Sigmoid colon (tissue), 6 donors: ENCODE measurements at regions not wholly inside any gene's neighbourhood (a gene's known extent, or its start where the extent isn't known, plus 50 kb on each side); places are given as distances from the start of the nearest gene placed in this dataset.
"Not testable (repeated sequence)": the region's sequence is repeated elsewhere in the genome, so short reads cannot be mapped to it uniquely, and the experiment has no call there.

Source experiments
- DNase-seq: peaks from one replicate; pipeline ENCODE4 v3.0.0-alpha.2; 2019
- H3K27ac ChIP-seq, 4 donors: fragments of 200-600 bp; sonication (generic); one replicate each; pipeline ENCODE4 v1.5.1; 2016 to 2019; ENCODE audit warnings: mild to moderate bottlenecking in 1 of 4
- H3K27me3 ChIP-seq, 3 donors: fragments of 200-600 bp; sonication (generic); one replicate each; pipeline ENCODE4 v1.5.1; 2019; ENCODE audit warnings: mild to moderate bottlenecking in 1 of 3
- H3K36me3 ChIP-seq, 4 donors: fragments of 200-600 bp; sonication (generic); one replicate each; pipeline ENCODE4 v1.5.1; 2016 to 2019
- H3K4me1 ChIP-seq, 4 donors: fragments of 200-600 bp; sonication (generic); one replicate each; pipeline ENCODE4 v1.5.1; 2017 to 2019
- H3K4me3 ChIP-seq, 4 donors: fragments of 200-600 bp; sonication (generic); one replicate each; pipeline ENCODE4 v1.5.1; 2017 to 2019; ENCODE audit warnings: mild to moderate bottlenecking in 2 of 4, moderate library complexity in 1 of 4
- H3K9me3 ChIP-seq, 4 donors: fragments of 200-600 bp in 3 of 4; sonication (generic) in 3 of 4; one replicate each; pipeline versions ENCODE4 v1.5.1 to v1.6.1; 2013 to 2019
- CTCF ChIP-seq, 4 experiments: fragments of 450-650 bp in 3 of 4; fragments of 200-600 bp in 1 of 4; IDR thresholded peaks; one replicate each; pipeline ENCODE4 v1.5.1; 2016 to 2019; ENCODE audit warnings: antibody characterized with exemption in 4 of 4, mild to moderate bottlenecking in 3 of 4, moderate library complexity in 2 of 4
- EP300 ChIP-seq, 4 donors: sonication (generic); formaldehyde crosslinking; IDR thresholded peaks; one replicate each; pipeline ENCODE4 v1.6.1; 2017; ENCODE audit warnings: antibody characterized with exemption in 4 of 4
- POLR2A ChIP-seq, 2 donors: fragments of 450-650 bp; IDR thresholded peaks; one replicate each; pipeline ENCODE4 v1.6.1; 2016; ENCODE audit warnings: antibody characterized with exemption in 2 of 2, mild to moderate bottlenecking in 2 of 2, moderate library complexity in 2 of 2
- POLR2AphosphoS5 ChIP-seq, 4 donors: sonication (generic); formaldehyde crosslinking; IDR thresholded peaks; one replicate each; pipeline ENCODE4 v1.6.1; 2017; ENCODE audit warnings: antibody characterized with exemption in 4 of 4
- WGBS, 2 donors: extraction: QIAGEN DNeasy Blood & Tissue Kit; methylation state at CpG; one replicate each; pipeline ENCODE4 v1.1.7; 2013; 5-methylcytosine and 5-hydroxymethylcytosine counted together
- intact Hi-C: fragments of 100-400 bp; cut with DNase I; formaldehyde crosslinking; loops from one replicate; pipeline ENCODE4 v1.15.1; 2023
- donor health status: healthy with polysubstance abuse.
- donor health status: healthy.

GRCh38 chr12:88820012-88820411 is 239.7 kb upstream of the KITLG start:
- TF ChIP-seq EP300 (IDR thresholded peaks at IDR 0.05), result no peak
- no peak for TF ChIP-seq CTCF (IDR thresholded peaks at IDR 0.05)
- no peak for TF ChIP-seq POLR2A (IDR thresholded peaks at IDR 0.05)
- TF ChIP-seq POLR2AphosphoS5 (IDR thresholded peaks at IDR 0.05), result no peak
- intact Hi-C loops, result no loop called here
- Histone ChIP-seq H3K36me3 (no peaks in the 10 kb centered on the region), H3K4me3 (no peak overlapping the region), H3K4me1 (peaks cover 0 to 6% (median 0%) of the 10 kb centered on the region in 4 donors), H3K9me3 (no peaks in the 10 kb centered on the region), H3K27ac (no peak overlapping the region), H3K27me3 (no peaks in the 10 kb centered on the region)
- DNase-seq, result no peak
- 92 to 96% methylated on average over 1 of the region's 1 CpG for WGBS, 2 donors

GRCh38 chr12:88816201-88816600 is 235.9 kb upstream of the KITLG start:
- Histone ChIP-seq H3K27ac (no peak overlapping the region), H3K9me3 (no peaks in the 10 kb centered on the region), H3K4me1 (peaks cover 0 to 6% (median 0%) of the 10 kb centered on the region in 4 donors), H3K4me3 (no peak overlapping the region), H3K36me3 (no peaks in the 10 kb centered on the region), H3K27me3 (no peaks in the 10 kb centered on the region)
- intact Hi-C loops, result no loop called here
- no peak for TF ChIP-seq POLR2AphosphoS5 (IDR thresholded peaks at IDR 0.05)
- TF ChIP-seq POLR2A (IDR thresholded peaks at IDR 0.05), result no peak
- no peak for TF ChIP-seq CTCF (IDR thresholded peaks at IDR 0.05)
- DNase-seq, result no peak

- peaks cover 0 to 6% (median 0%) of the 10 kb centered on the region in 4 donors for H3K4me1 ChIP-seq
- WGBS, 2 donors, result 87 to 90% methylated on average over 5 of the region's 5 CpGs
- no peaks in the 10 kb centered on the region for H3K27me3 ChIP-seq
- no peak overlapping the region for H3K27ac ChIP-seq
- no peak overlapping the region for H3K4me3 ChIP-seq
- no peak for DNase-seq
- H3K36me3 ChIP-seq, result no peaks in the 10 kb centered on the region
- TF ChIP-seq CTCF (IDR thresholded peaks at IDR 0.05), result no peak
- TF ChIP-seq POLR2AphosphoS5 (IDR thresholded peaks at IDR 0.05), result no peak
- no peak for TF ChIP-seq EP300 (IDR thresholded peaks at IDR 0.05)
- no peak for TF ChIP-seq POLR2A (IDR thresholded peaks at IDR 0.05)
- intact Hi-C loops, result no loop called here
- H3K9me3 ChIP-seq, result no peaks in the 10 kb centered on the region
These were observed 234.5 kb upstream of the KITLG start for GRCh38 chr12:88814779-88815178.

- H3K27ac ChIP-seq, result no peak overlapping the region
- H3K27me3 ChIP-seq, result no peaks in the 10 kb centered on the region
- no peak for DNase-seq
- peaks cover 0 to 6% (median 0%) of the 10 kb centered on the region in 4 donors for H3K4me1 ChIP-seq
- H3K36me3 ChIP-seq, result no peaks in the 10 kb centered on the region
- TF ChIP-seq EP300 (IDR thresholded peaks at IDR 0.05) (no peak), POLR2AphosphoS5 (IDR thresholded peaks at IDR 0.05) (no peak), CTCF (IDR thresholded peaks at IDR 0.05) (no peak), POLR2A (IDR thresholded peaks at IDR 0.05) (no peak)
- H3K9me3 ChIP-seq, result no peaks in the 10 kb centered on the region
- intact Hi-C loops, result no loop called here
- no peak overlapping the region for H3K4me3 ChIP-seq
- WGBS, 2 donors, result 95 to 97% methylated on average over 1 of the region's 1 CpG
These were observed 232.3 kb upstream of the KITLG start for GRCh38 chr12:88812610-88813009.

- H3K27ac ChIP-seq, result no peak overlapping the region
- intact Hi-C loops, result no loop called here
- TF ChIP-seq CTCF (IDR thresholded peaks at IDR 0.05), result no peak
- no peak for TF ChIP-seq EP300 (IDR thresholded peaks at IDR 0.05)
- no peak for TF ChIP-seq POLR2AphosphoS5 (IDR thresholded peaks at IDR 0.05)
- TF ChIP-seq POLR2A (IDR thresholded peaks at IDR 0.05), result no peak
- 97% methylated on average over 1 of the region's 1 CpG for WGBS, 2 donors
- no peaks in the 10 kb centered on the region for H3K4me1 ChIP-seq
- DNase-seq, result no peak
- no peak overlapping the region for H3K4me3 ChIP-seq
- no peaks in the 10 kb centered on the region for H3K27me3 ChIP-seq
- no peaks in the 10 kb centered on the region for H3K36me3 ChIP-seq
- H3K9me3 ChIP-seq, result no peaks in the 10 kb centered on the region
These were observed 230.5 kb upstream of the KITLG start for GRCh38 chr12:88810806-88811205.

GRCh38 chr12:88809841-88810240 is 229.6 kb upstream of the KITLG start:
- H3K27me3 ChIP-seq, H3K9me3 ChIP-seq, H3K27ac ChIP-seq, intact Hi-C loops, H3K36me3 ChIP-seq, DNase-seq, H3K4me3 ChIP-seq, H3K4me1 ChIP-seq: not testable (repeated sequence)
- whole genome bisulfite sequencing, 2 donors, result 60 to 86% methylated on average over 1 of the region's 1 CpG
